NB4 (cell line): ENCODE measurements at regions not wholly inside any gene's neighbourhood (a gene's known extent, or its start where the extent isn't known, plus 50 kb on each side); places are given as distances from the start of the nearest gene placed in this dataset.

Experiments used
- DNase-seq: peaks from one replicate; pipeline ENCODE4 v3.0.0; 2010; ENCODE audit warnings: low read depth
- H3K4me3 ChIP-seq: one replicate; pipeline ENCODE4 v1.5.1; 2011; ENCODE audit warnings: mild to moderate bottlenecking, low read depth, low read length, moderate library complexity
- MYC ChIP-seq: IDR thresholded peaks from 2 replicates; pipeline ENCODE4 v1.6.1; 2011; ENCODE audit warnings: low read depth, low read length
- POLR2A ChIP-seq: IDR thresholded peaks from 2 replicates; pipeline ENCODE4 v1.6.1; 2011; ENCODE audit warnings: mild to moderate bottlenecking; ENCODE audit not compliant: insufficient read length; ENCODE audit errors: extremely low read depth
- TF ChIP-seq, protein P1 (sequence below): IDR thresholded peaks from one replicate; pipeline ENCODE4 v1.5.1; 2012; ENCODE audit warnings: low read depth, low read length
- TF ChIP-seq, protein P2 (sequence below): IDR thresholded peaks from 2 replicates; pipeline ENCODE4 v1.6.1; 2011; ENCODE audit warnings: low read depth, low read length

DNA sequence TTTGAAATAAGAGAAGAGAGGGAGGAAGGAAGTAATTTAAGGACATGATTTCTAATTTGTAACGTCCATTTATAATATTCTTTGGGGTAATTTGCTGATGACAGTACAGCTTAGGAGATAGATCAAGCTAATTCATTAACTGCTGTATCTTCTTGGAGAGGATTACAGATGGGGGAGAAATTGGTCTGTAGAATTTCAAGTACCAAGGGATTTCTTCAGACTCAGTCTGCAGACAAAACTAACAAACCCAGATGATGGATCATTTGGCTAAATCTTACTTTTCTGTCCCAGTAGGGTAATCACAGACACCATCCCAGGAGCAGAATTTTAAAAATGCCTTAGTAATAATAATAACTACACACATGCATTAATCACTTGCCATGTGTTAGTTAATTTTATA lies 711.8 kb downstream of the KCNJ2 start:
- TF ChIP-seq POLR2A (no peak), MYC (no peak)
- TF ChIP-seq, protein P1, sequence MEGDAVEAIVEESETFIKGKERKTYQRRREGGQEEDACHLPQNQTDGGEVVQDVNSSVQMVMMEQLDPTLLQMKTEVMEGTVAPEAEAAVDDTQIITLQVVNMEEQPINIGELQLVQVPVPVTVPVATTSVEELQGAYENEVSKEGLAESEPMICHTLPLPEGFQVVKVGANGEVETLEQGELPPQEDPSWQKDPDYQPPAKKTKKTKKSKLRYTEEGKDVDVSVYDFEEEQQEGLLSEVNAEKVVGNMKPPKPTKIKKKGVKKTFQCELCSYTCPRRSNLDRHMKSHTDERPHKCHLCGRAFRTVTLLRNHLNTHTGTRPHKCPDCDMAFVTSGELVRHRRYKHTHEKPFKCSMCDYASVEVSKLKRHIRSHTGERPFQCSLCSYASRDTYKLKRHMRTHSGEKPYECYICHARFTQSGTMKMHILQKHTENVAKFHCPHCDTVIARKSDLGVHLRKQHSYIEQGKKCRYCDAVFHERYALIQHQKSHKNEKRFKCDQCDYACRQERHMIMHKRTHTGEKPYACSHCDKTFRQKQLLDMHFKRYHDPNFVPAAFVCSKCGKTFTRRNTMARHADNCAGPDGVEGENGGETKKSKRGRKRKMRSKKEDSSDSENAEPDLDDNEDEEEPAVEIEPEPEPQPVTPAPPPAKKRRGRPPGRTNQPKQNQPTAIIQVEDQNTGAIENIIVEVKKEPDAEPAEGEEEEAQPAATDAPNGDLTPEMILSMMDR: no peak
- TF ChIP-seq, protein P2, sequence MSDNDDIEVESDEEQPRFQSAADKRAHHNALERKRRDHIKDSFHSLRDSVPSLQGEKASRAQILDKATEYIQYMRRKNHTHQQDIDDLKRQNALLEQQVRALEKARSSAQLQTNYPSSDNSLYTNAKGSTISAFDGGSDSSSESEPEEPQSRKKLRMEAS: no peak
- no peak for DNase-seq
- no peak overlapping the region for H3K4me3 ChIP-seq

GRCh38 chr17:70882504-70882903 lies 713.2 kb downstream of the KCNJ2 start:
- no peak overlapping the region for H3K4me3 ChIP-seq
- no peak for DNase-seq
- TF ChIP-seq MYC: no peak
- TF ChIP-seq, protein P2: no peak
- TF ChIP-seq POLR2A: no peak
- TF ChIP-seq, protein P1: no peak

DNA sequence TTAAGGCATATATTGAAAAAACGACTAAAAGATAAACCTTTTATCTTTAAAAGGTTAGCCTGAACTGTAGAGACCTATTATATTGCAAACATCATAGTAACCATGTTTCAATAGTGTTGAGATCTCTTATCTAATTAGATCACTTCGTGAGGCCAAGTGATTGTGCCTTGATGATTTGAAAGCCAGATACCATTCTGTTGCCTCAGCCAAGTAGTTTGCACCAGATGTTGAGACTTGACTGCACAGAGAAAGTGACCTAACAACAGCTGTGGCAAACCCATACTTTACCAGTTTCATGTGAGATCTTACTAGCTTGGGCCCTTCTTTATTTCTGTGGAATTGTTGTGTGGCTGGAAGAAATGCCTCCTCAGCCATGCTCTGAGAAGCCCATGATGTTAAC lies 717.3 kb downstream of the KCNJ2 start:
- no peak for DNase-seq
- H3K4me3 ChIP-seq: no peak overlapping the region
- TF ChIP-seq, protein P1: no peak
- TF ChIP-seq MYC (no peak), POLR2A (no peak)
- TF ChIP-seq, protein P2: no peak

DNA sequence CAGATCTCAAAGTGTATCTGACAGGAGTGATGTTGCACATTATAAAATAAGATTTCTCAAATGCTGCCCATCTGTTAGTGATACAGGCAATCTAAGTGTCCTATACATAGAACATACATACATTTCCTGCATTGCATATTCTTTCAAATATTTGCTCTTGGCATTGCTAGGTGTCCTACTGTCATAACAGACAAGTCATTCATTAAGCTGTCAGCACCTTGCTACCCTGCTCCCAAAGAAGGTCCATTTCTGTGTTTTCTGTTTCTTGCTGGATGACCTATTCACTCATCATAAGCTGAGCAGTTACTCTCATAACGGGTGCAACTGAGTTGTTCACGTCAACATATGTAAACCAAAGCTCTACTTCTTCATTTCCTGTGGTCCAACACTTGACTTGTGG lies 719.0 kb downstream of the KCNJ2 start:
- DNase-seq: no peak
- no peak overlapping the region for H3K4me3 ChIP-seq
- TF ChIP-seq POLR2A (no peak), MYC (no peak)
- TF ChIP-seq, protein P2: no peak
- TF ChIP-seq, protein P1: no peak

GRCh38 chr17:70891306-70891705 lies 722.0 kb downstream of the KCNJ2 start:
- TF ChIP-seq, protein P2: no peak
- no peak for TF ChIP-seq POLR2A
- TF ChIP-seq MYC: no peak
- TF ChIP-seq, protein P1: no peak
- H3K4me3 ChIP-seq: no peak overlapping the region
- DNase-seq: no peak

DNA sequence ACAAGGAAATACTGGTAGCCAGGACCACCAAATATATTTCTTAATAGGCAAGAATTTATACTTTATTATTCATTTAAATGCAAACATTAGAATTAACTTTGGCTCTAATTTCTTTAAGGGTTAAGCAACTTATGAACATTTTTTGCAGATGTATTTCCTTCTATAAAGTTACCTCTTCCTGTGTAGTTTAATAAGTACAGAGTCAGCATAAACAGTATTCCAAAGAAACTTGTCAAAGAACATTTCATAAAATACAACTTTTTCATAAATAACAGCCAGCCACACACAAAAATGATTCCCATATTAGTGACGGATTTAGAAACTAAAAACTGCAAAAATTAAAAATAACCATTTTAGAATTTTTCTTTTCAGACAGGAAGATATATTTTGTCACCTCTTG lies 723.2 kb downstream of the KCNJ2 start:
- no peak overlapping the region for H3K4me3 ChIP-seq
- no peak for TF ChIP-seq POLR2A
- no peak for TF ChIP-seq MYC
- TF ChIP-seq, protein P1: no peak
- TF ChIP-seq, protein P2: no peak
- no peak for DNase-seq
